ENCODE measurements at regions not wholly inside any gene's neighbourhood (a gene's known extent, or its start where the extent isn't known, plus 50 kb on each side); places are given as distances from the start of the nearest gene placed in this dataset.

DNA sequence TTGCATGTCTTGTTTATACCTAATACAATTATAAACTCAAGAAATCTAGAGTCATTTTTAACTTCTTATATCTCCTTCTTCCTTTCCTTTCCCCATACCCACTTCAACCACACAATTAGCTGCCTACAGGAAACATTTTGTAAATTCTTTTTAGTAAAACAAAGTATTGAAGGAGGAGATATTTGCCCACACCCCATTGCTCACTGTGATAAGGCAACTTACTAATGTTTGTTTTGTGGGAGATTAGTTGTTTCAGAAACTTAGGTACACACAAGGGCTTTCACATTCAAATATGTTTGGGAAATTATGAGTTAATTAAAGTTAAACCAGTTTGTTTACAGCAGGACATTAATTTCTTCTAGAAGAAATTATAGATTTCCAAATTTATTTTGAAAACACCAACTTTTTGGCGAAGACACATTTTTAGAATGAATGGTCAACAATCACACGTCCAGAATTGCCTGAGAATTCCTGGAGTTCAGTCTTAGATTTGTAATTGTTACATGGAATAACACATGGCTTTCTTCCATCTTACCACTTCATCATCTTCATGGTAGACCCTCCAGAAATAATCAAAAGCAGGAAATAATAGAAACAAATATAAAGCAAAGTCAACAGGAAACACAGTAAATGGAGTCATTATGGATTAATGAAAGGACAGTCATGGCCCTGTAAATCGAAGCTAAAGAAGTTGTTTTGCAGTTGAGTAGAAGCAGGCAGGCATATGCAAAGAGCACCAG lies 62.5 kb upstream of the RAB27B start:
- no peaks in the 10 kb centered on the region for H3K9me3 ChIP-seq (ENCODE audit: control insufficient read depth, insufficient read depth, low read depth, low read length)
- TF ChIP-seq ZNF24 (tag by site-specific recombination; IDR thresholded peaks at IDR 0.05) (no peak), GLIS1 (tag by site-specific recombination; IDR thresholded peaks at IDR 0.05) (no peak)
- H3K4me3 ChIP-seq (ENCODE audit: low read depth, low read length), result no peak overlapping the region
- H3K36me3 ChIP-seq (ENCODE audit: control insufficient read depth in 2 of 2, insufficient read depth in 1 of 2, low read length in 2 of 2), result no peaks in the 10 kb centered on the region
- H3K27ac ChIP-seq (ENCODE audit: extremely low read depth, low read depth, low read length), result no peak overlapping the region
- H3K4me1 ChIP-seq (ENCODE audit: control insufficient read depth, insufficient read depth, low read length), result 0 out of 2 replicates have a peak, but pooled peaks cover 4% of the 10 kb centered on the region
- POLR2A ChIA-PET, result no interaction called here
- CTCF ChIA-PET, result interaction anchor here (0.5 kb wide), 1 partner anchor 9 kb away, joined by 5 read pairs; no protein-coding TSS in a partner anchor

DNA sequence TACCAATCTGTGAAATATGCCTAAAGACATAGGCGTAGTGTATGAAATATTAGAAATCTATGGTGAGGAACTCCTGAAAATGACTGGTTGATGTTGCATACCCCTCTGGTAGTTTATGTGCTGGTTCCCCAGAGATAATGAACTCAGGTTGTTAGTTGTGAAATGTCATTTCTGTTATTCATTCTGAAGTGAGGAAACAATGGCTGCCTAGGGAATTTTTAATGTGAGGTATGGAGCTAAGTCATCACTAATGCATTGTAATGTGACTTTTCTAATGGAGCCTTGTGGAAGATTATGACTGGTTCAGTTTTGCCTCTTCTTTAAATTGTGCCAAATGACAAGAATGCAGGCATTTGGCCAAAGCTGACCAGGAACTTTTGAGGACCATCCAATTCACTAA lies 61.6 kb upstream of the RAB27B start:
- TF ChIP-seq, protein P1, sequence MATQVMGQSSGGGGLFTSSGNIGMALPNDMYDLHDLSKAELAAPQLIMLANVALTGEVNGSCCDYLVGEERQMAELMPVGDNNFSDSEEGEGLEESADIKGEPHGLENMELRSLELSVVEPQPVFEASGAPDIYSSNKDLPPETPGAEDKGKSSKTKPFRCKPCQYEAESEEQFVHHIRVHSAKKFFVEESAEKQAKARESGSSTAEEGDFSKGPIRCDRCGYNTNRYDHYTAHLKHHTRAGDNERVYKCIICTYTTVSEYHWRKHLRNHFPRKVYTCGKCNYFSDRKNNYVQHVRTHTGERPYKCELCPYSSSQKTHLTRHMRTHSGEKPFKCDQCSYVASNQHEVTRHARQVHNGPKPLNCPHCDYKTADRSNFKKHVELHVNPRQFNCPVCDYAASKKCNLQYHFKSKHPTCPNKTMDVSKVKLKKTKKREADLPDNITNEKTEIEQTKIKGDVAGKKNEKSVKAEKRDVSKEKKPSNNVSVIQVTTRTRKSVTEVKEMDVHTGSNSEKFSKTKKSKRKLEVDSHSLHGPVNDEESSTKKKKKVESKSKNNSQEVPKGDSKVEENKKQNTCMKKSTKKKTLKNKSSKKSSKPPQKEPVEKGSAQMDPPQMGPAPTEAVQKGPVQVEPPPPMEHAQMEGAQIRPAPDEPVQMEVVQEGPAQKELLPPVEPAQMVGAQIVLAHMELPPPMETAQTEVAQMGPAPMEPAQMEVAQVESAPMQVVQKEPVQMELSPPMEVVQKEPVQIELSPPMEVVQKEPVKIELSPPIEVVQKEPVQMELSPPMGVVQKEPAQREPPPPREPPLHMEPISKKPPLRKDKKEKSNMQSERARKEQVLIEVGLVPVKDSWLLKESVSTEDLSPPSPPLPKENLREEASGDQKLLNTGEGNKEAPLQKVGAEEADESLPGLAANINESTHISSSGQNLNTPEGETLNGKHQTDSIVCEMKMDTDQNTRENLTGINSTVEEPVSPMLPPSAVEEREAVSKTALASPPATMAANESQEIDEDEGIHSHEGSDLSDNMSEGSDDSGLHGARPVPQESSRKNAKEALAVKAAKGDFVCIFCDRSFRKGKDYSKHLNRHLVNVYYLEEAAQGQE (tag by site-specific recombination; IDR thresholded peaks at IDR 0.05), result no peak
- TF ChIP-seq, protein P2, sequence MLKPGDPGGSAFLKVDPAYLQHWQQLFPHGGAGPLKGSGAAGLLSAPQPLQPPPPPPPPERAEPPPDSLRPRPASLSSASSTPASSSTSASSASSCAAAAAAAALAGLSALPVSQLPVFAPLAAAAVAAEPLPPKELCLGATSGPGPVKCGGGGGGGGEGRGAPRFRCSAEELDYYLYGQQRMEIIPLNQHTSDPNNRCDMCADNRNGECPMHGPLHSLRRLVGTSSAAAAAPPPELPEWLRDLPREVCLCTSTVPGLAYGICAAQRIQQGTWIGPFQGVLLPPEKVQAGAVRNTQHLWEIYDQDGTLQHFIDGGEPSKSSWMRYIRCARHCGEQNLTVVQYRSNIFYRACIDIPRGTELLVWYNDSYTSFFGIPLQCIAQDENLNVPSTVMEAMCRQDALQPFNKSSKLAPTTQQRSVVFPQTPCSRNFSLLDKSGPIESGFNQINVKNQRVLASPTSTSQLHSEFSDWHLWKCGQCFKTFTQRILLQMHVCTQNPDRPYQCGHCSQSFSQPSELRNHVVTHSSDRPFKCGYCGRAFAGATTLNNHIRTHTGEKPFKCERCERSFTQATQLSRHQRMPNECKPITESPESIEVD (tag by site-specific recombination; IDR thresholded peaks at IDR 0.05), result no peak
- no peak for TF ChIP-seq ZNF341 (tag by site-specific recombination; IDR thresholded peaks at IDR 0.05; ENCODE audit: low read depth)
- TF ChIP-seq ZNF548 (tag by site-specific recombination; IDR thresholded peaks at IDR 0.05), result no peak
- no peak for TF ChIP-seq ZNF768 (tag by site-specific recombination; IDR thresholded peaks at IDR 0.05)
- Histone ChIP-seq H3K9me3 (ENCODE audit: control insufficient read depth, insufficient read depth, low read depth, low read length) (no peaks in the 10 kb centered on the region), H3K36me3 (ENCODE audit: control insufficient read depth in 2 of 2, insufficient read depth in 1 of 2, low read length in 2 of 2) (no peaks in the 10 kb centered on the region), H3K4me1 (ENCODE audit: control insufficient read depth, insufficient read depth, low read length) (0 out of 2 replicates have a peak, but pooled peaks cover 4% of the 10 kb centered on the region), H3K4me3 (ENCODE audit: low read depth, low read length) (no peak overlapping the region), H3K27ac (ENCODE audit: extremely low read depth, low read depth, low read length) (no peak overlapping the region)
- CTCF ChIA-PET, result interaction anchor here (0.5 kb wide), 1 partner anchor 9 kb away, joined by 5 read pairs; no protein-coding TSS in a partner anchor
- POLR2A ChIA-PET, result no interaction called here

DNA sequence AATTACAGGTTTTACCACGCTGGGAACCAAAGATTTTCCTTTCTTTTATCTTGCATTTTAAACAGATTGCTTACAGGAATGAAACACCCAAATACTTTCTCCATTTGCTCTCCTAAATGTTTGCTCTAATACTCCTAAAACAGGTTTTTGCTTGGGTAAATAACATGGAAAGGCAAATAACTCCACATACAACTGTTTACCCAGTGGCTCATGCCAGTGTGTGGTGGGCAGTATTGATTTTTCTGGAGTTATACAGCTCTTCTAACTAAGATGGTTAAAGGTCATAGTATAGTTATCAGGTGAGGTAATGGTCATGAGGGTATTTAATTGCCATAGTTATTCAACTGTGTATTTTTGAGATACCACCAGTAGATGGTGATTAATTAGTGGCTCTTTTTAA lies 61.2 kb upstream of the RAB27B start:
- no peak overlapping the region for H3K27ac ChIP-seq (ENCODE audit: extremely low read depth, low read depth, low read length)
- H3K4me1 ChIP-seq (ENCODE audit: control insufficient read depth, insufficient read depth, low read length), result 0 out of 2 replicates have a peak, but pooled peaks cover 4% of the 10 kb centered on the region
- TF ChIP-seq ZNF624 (tag by site-specific recombination; IDR thresholded peaks at IDR 0.05) (no peak), MYNN (tag by site-specific recombination; IDR thresholded peaks at IDR 0.05; ENCODE audit: borderline replicate concordance) (no peak), ZNF223 (tag by site-specific recombination; IDR thresholded peaks at IDR 0.05) (no peak)
- TF ChIP-seq, protein P3, sequence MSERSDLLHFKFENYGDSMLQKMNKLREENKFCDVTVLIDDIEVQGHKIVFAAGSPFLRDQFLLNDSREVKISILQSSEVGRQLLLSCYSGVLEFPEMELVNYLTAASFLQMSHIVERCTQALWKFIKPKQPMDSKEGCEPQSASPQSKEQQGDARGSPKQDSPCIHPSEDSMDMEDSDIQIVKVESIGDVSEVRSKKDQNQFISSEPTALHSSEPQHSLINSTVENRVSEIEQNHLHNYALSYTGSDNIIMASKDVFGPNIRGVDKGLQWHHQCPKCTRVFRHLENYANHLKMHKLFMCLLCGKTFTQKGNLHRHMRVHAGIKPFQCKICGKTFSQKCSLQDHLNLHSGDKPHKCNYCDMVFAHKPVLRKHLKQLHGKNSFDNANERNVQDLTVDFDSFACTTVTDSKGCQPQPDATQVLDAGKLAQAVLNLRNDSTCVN (tag by site-specific recombination; optimal IDR thresholded peaks at IDR 0.05), result no peak
- TF ChIP-seq, protein P4, sequence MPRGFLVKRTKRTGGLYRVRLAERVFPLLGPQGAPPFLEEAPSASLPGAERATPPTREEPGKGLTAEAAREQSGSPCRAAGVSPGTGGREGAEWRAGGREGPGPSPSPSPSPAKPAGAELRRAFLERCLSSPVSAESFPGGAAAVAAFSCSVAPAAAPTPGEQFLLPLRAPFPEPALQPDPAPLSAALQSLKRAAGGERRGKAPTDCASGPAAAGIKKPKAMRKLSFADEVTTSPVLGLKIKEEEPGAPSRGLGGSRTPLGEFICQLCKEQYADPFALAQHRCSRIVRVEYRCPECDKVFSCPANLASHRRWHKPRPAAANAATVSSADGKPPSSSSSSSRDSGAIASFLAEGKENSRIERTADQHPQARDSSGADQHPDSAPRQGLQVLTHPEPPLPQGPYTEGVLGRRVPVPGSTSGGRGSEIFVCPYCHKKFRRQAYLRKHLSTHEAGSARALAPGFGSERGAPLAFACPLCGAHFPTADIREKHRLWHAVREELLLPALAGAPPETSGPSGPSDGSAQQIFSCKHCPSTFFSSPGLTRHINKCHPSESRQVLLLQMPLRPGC (tag by site-specific recombination; IDR thresholded peaks at IDR 0.05), result no peak
- ChIA-PET POLR2A (no interaction called here), CTCF (no interaction called here)
- no peaks in the 10 kb centered on the region for H3K9me3 ChIP-seq (ENCODE audit: control insufficient read depth, insufficient read depth, low read depth, low read length)
- H3K4me3 ChIP-seq (ENCODE audit: low read depth, low read length), result no peak overlapping the region
- no peaks in the 10 kb centered on the region for H3K36me3 ChIP-seq (ENCODE audit: control insufficient read depth in 2 of 2, insufficient read depth in 1 of 2, low read length in 2 of 2)
